Liver (tissue), 8 donors: ENCODE measurements at regions not wholly inside any gene's neighbourhood (a gene's known extent, or its start where the extent isn't known, plus 50 kb on each side); places are given as distances from the start of the nearest gene placed in this dataset.

Experiments used
- DNase-seq: peaks from one replicate; pipeline ENCODE4 v3.0.0-alpha.2; 2017; ENCODE audit warnings: low spot score
- H3K27ac ChIP-seq, 2 donors: one replicate each; pipeline ENCODE4 v1.7.0; 2013; ENCODE audit warnings: inconsistent platforms in 2 of 2, low read length in 2 of 2, control low read depth in 1 of 2, low read depth in 1 of 2, mild to moderate bottlenecking in 1 of 2
- H3K27me3 ChIP-seq, 4 donors: one replicate each; pipeline versions ENCODE4 v1.6.1 to v1.7.0; 2013; ENCODE audit warnings: low read length in 3 of 4, inconsistent platforms in 1 of 4, mild to moderate bottlenecking in 1 of 4, moderate library complexity in 1 of 4; ENCODE audit not compliant: control insufficient read depth in 4 of 4, insufficient read depth in 4 of 4
- H3K36me3 ChIP-seq, 4 donors: one replicate each; pipeline versions ENCODE4 v1.6.1 to v1.7.0; 2013; ENCODE audit warnings: low read length in 3 of 4, mild to moderate bottlenecking in 3 of 4, low read depth in 1 of 4, moderate library complexity in 1 of 4; ENCODE audit not compliant: control insufficient read depth in 4 of 4, insufficient read depth in 3 of 4
- H3K4me1 ChIP-seq, 4 donors: one replicate each; pipeline versions ENCODE4 v1.6.1 to v1.7.0; 2013; ENCODE audit warnings: low read length in 3 of 4, mild to moderate bottlenecking in 3 of 4, moderate library complexity in 1 of 4; ENCODE audit not compliant: control insufficient read depth in 4 of 4, insufficient read depth in 4 of 4
- H3K4me3 ChIP-seq, 3 donors: one replicate each; pipeline versions ENCODE4 v1.6.1 to v1.7.0; 2013; ENCODE audit warnings: low read length in 3 of 3, control low read depth in 1 of 3, low read depth in 1 of 3, mild to moderate bottlenecking in 1 of 3
- H3K9ac ChIP-seq, 2 donors: one replicate each; pipeline ENCODE4 v1.7.0; 2013; ENCODE audit warnings: low read length in 2 of 2, mild to moderate bottlenecking in 2 of 2, moderate library complexity in 2 of 2, control low read depth in 1 of 2, low read depth in 1 of 2
- H3K9me3 ChIP-seq, 4 donors: one replicate each; pipeline versions ENCODE4 v1.6.1 to v1.7.0; 2013; ENCODE audit warnings: low read length in 3 of 4; ENCODE audit not compliant: control insufficient read depth in 4 of 4
- FOXA2 ChIP-seq: IDR thresholded peaks from 2 replicates; pipeline ENCODE4 v1.6.1; 2016; ENCODE audit warnings: antibody characterized with exemption
- GABPA ChIP-seq, 2 donors: IDR thresholded peaks in 1 of 2; conservative IDR thresholded peaks in 1 of 2; 2 replicates each; pipeline ENCODE4 v1.6.1; 2016; ENCODE audit warnings: antibody characterized with exemption in 2 of 2, mild to moderate bottlenecking in 1 of 2, moderate library complexity in 1 of 2
- HNF4A ChIP-seq, 2 donors: conservative IDR thresholded peaks; 2 replicates each; pipeline ENCODE4 v1.6.1; 2016; ENCODE audit warnings: antibody characterized with exemption in 2 of 2, mild to moderate bottlenecking in 2 of 2
- HNF4G ChIP-seq: IDR thresholded peaks from 2 replicates; pipeline ENCODE4 v1.6.1; 2016; ENCODE audit warnings: antibody characterized with exemption
- JUND ChIP-seq, 2 donors: IDR thresholded peaks; 2 replicates each; pipeline ENCODE4 v1.6.1; 2016; ENCODE audit warnings: antibody characterized with exemption in 2 of 2
- NR2F2 ChIP-seq: IDR thresholded peaks from 2 replicates; pipeline ENCODE4 v1.6.1; 2016; ENCODE audit warnings: antibody characterized with exemption
- RAD21 ChIP-seq, 2 donors: IDR thresholded peaks; 2 replicates each; pipeline ENCODE4 v1.6.1; 2016; ENCODE audit warnings: antibody characterized with exemption in 2 of 2, mild to moderate bottlenecking in 2 of 2
- RXRA ChIP-seq, 2 donors: IDR thresholded peaks; 2 replicates each; pipeline ENCODE4 v1.6.1; 2017 to 2018; ENCODE audit warnings: antibody characterized with exemption in 2 of 2, mild to moderate bottlenecking in 1 of 2
- TAF1 ChIP-seq: conservative IDR thresholded peaks from 2 replicates; pipeline ENCODE4 v1.6.1; 2016; ENCODE audit warnings: antibody characterized with exemption, mild to moderate bottlenecking
- YY1 ChIP-seq: IDR thresholded peaks from 2 replicates; pipeline ENCODE4 v1.6.1; 2016; ENCODE audit warnings: antibody characterized with exemption, mild to moderate bottlenecking
- WGBS: extraction: QIAGEN DNeasy Blood & Tissue Kit; methylation state at CpG from one replicate; pipeline ENCODE4 v1.1.7; 2013; 5-methylcytosine and 5-hydroxymethylcytosine counted together
- TF ChIP-seq, protein P1 (sequence below): IDR thresholded peaks from 2 replicates; pipeline ENCODE4 v1.6.1; 2016; ENCODE audit warnings: antibody characterized with exemption, mild to moderate bottlenecking
- TF ChIP-seq, protein P2 (sequence below): IDR thresholded peaks from 2 replicates; pipeline ENCODE4 v1.6.1; 2016; ENCODE audit warnings: antibody characterized with exemption
- TF ChIP-seq, protein P3 (sequence below): IDR thresholded peaks from 2 replicates; pipeline ENCODE4 v1.6.1; 2016; ENCODE audit warnings: antibody characterized with exemption
- TF ChIP-seq, protein P4 (sequence below): IDR thresholded peaks from 2 replicates; pipeline ENCODE4 v1.6.1; 2016; ENCODE audit warnings: antibody characterized with exemption
- TF ChIP-seq, protein P5 (sequence below): fragments of 150-350 bp; IDR thresholded peaks from 2 replicates; pipeline ENCODE4 v1.5.1; 2017; ENCODE audit warnings: improper control_type of control experiment, low read depth, low read length; ENCODE audit not compliant: missing input control
- donor health status: healthy.
- donor health status: healthy.
- donor health status: healthy.
- donor health status: healthy.
- donor health status: healthy.

DNA sequence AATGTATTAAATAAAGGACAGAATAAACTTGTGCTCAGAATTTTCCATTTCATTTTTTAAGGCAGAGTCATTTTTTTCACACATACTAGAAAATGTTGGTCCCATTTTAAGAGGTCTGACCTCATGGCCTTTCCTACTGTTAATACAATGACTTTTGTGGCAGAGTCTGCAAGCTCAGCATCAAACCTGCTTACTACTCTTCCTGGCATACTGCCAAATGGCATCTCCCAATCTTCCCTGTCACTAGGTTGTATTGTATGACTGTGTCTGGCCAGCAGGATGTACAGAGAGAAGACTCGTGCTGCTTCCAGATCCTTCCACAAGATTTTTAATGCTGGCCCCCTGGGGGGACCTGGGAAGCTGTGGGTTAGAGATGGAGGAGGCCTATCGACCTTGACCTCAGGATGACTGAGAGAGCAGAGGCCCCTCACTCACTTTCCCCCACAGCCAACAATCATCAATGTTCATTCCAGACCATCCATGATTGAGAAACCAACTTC lies 64.7 kb downstream of the BARX1 start (continued):
- TF ChIP-seq, protein P1, sequence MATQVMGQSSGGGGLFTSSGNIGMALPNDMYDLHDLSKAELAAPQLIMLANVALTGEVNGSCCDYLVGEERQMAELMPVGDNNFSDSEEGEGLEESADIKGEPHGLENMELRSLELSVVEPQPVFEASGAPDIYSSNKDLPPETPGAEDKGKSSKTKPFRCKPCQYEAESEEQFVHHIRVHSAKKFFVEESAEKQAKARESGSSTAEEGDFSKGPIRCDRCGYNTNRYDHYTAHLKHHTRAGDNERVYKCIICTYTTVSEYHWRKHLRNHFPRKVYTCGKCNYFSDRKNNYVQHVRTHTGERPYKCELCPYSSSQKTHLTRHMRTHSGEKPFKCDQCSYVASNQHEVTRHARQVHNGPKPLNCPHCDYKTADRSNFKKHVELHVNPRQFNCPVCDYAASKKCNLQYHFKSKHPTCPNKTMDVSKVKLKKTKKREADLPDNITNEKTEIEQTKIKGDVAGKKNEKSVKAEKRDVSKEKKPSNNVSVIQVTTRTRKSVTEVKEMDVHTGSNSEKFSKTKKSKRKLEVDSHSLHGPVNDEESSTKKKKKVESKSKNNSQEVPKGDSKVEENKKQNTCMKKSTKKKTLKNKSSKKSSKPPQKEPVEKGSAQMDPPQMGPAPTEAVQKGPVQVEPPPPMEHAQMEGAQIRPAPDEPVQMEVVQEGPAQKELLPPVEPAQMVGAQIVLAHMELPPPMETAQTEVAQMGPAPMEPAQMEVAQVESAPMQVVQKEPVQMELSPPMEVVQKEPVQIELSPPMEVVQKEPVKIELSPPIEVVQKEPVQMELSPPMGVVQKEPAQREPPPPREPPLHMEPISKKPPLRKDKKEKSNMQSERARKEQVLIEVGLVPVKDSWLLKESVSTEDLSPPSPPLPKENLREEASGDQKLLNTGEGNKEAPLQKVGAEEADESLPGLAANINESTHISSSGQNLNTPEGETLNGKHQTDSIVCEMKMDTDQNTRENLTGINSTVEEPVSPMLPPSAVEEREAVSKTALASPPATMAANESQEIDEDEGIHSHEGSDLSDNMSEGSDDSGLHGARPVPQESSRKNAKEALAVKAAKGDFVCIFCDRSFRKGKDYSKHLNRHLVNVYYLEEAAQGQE = no peak
- TF ChIP-seq HNF4A (conservative IDR thresholded peaks at IDR 0.05) (no peak), HNF4G (no peak)

DNA sequence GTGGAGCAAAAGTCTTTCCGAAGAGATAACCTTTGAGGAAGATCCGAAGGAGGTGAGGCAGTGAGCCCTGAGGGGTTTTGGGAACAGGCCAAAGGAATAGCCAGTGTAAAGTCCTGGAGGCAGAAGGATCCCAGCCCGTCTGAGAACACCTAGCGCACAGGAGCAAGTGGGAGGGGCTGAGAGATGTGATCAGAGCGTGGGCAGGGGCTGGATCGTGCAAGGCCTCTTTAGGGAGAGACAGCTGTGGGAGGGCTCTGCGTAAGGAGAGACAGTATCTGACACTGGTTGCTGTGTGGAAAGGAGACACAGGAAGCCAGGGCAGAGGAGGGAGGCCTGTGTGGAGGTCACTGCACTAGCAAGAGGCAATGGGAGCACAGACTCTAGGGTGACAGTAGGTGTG lies 68.2 kb downstream of the BARX1 start:
- WGBS = 76% methylated on average over 7 of the region's 7 CpGs
- H3K4me1 ChIP-seq = no peaks in the 10 kb centered on the region
- no peak overlapping the region for H3K27ac ChIP-seq
- TF ChIP-seq, protein P2, sequence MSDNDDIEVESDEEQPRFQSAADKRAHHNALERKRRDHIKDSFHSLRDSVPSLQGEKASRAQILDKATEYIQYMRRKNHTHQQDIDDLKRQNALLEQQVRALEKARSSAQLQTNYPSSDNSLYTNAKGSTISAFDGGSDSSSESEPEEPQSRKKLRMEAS = no peak
- TF ChIP-seq YY1 (no peak), HNF4G (no peak)
- TF ChIP-seq, protein P3, sequence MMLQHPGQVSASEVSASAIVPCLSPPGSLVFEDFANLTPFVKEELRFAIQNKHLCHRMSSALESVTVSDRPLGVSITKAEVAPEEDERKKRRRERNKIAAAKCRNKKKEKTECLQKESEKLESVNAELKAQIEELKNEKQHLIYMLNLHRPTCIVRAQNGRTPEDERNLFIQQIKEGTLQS = no peak
- TF ChIP-seq, protein P4, sequence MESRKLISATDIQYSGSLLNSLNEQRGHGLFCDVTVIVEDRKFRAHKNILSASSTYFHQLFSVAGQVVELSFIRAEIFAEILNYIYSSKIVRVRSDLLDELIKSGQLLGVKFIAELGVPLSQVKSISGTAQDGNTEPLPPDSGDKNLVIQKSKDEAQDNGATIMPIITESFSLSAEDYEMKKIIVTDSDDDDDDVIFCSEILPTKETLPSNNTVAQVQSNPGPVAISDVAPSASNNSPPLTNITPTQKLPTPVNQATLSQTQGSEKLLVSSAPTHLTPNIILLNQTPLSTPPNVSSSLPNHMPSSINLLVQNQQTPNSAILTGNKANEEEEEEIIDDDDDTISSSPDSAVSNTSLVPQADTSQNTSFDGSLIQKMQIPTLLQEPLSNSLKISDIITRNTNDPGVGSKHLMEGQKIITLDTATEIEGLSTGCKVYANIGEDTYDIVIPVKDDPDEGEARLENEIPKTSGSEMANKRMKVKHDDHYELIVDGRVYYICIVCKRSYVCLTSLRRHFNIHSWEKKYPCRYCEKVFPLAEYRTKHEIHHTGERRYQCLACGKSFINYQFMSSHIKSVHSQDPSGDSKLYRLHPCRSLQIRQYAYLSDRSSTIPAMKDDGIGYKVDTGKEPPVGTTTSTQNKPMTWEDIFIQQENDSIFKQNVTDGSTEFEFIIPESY = no peak
- H3K4me3 ChIP-seq = no peak overlapping the region
- H3K36me3 ChIP-seq = no peaks in the 10 kb centered on the region
- no peaks in the 10 kb centered on the region for H3K27me3 ChIP-seq
- DNase-seq = no peak
- H3K9me3 ChIP-seq = no peaks in the 10 kb centered on the region
- H3K9ac ChIP-seq = no peak overlapping the region

DNA sequence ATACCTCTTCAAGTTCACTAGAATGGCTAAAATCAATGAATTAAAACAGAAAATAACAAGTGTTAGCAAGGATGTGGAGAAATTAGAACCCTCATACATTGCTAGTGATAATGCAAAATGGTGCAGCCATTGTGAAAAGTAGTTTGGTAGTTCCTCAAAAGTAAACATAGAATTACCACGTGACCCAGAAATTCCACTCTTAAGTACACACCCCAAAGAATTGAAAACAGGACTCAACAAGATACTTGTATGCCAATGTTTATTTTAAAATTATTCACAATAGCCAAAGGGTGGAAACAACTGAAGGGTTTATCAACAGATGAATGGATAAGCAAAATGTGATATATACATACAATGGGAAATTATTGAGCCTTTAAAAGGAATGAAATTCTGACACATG lies 70.3 kb downstream of the BARX1 start:
- Histone ChIP-seq H3K27me3 (no peaks in the 10 kb centered on the region), H3K4me1 (no peaks in the 10 kb centered on the region), H3K9me3 (no peaks in the 10 kb centered on the region), H3K27ac (no peak overlapping the region), H3K4me3 (no peak overlapping the region), H3K36me3 (no peaks in the 10 kb centered on the region), H3K9ac (no peak overlapping the region)
- WGBS = 28% methylated on average over 1 of the region's 1 CpG
- DNase-seq = no peak
- TF ChIP-seq NR2F2 = no peak
- TF ChIP-seq FOXA2 = no peak
- TF ChIP-seq, protein P4 = no peak
- no peak for TF ChIP-seq JUND (IDR thresholded peaks at IDR 0.05)
- TF ChIP-seq, protein P3 = no peak
- no peak for TF ChIP-seq RXRA (IDR thresholded peaks at IDR 0.05)
- no peak for TF ChIP-seq TAF1
- no peak for TF ChIP-seq HNF4A (conservative IDR thresholded peaks at IDR 0.05)
- TF ChIP-seq, protein P2 = no peak
- TF ChIP-seq GABPA (IDR thresholded peaks at IDR 0.05 in 1 of 2, conservative IDR thresholded peaks at IDR 0.05 in 1 of 2) = no peak
- no peak for TF ChIP-seq HNF4G
- no peak for TF ChIP-seq RAD21 (IDR thresholded peaks at IDR 0.05)
- TF ChIP-seq, protein P5, sequence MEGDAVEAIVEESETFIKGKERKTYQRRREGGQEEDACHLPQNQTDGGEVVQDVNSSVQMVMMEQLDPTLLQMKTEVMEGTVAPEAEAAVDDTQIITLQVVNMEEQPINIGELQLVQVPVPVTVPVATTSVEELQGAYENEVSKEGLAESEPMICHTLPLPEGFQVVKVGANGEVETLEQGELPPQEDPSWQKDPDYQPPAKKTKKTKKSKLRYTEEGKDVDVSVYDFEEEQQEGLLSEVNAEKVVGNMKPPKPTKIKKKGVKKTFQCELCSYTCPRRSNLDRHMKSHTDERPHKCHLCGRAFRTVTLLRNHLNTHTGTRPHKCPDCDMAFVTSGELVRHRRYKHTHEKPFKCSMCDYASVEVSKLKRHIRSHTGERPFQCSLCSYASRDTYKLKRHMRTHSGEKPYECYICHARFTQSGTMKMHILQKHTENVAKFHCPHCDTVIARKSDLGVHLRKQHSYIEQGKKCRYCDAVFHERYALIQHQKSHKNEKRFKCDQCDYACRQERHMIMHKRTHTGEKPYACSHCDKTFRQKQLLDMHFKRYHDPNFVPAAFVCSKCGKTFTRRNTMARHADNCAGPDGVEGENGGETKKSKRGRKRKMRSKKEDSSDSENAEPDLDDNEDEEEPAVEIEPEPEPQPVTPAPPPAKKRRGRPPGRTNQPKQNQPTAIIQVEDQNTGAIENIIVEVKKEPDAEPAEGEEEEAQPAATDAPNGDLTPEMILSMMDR = no peak
- TF ChIP-seq YY1 = no peak
